Mononuclear cell (primary cell): ENCODE measurements at regions not wholly inside any gene's neighbourhood (a gene's known extent, or its start where the extent isn't known, plus 50 kb on each side); places are given as distances from the start of the nearest gene placed in this dataset.

ENCODE experiments used
- H3K27me3 ChIP-seq: 2 replicates; pipeline ENCODE4 v1.6.0; 2011; ENCODE audit warnings: low read length, control low read depth; ENCODE audit not compliant: insufficient read depth
- H3K4me1 ChIP-seq: 2 replicates; pipeline ENCODE4 v1.5.1; 2011; ENCODE audit warnings: mild to moderate bottlenecking, low read length, control low read depth; ENCODE audit not compliant: insufficient read depth
- H3K4me3 ChIP-seq: 2 replicates; pipeline ENCODE4 v1.5.1; 2011; ENCODE audit warnings: mild to moderate bottlenecking, low read length, moderate library complexity
- H3K9me3 ChIP-seq: 2 replicates; pipeline ENCODE4 v1.5.1; 2011; ENCODE audit warnings: low read depth, mild to moderate bottlenecking, control low read depth, low read length

- Histone ChIP-seq H3K4me3 (no peak overlapping the region), H3K27me3 (no peaks in the 10 kb centered on the region), H3K9me3 (no peaks in the 10 kb centered on the region), H3K4me1 (no peaks in the 10 kb centered on the region)
These were observed 98.4 kb upstream of the MBOAT2 start for GRCh38 chr2:9101763-9102425.

GRCh38 chr2:9100080-9100876 lies 96.8 kb upstream of the MBOAT2 start:
- no peaks in the 10 kb centered on the region for H3K27me3 ChIP-seq
- no peaks in the 10 kb centered on the region for H3K9me3 ChIP-seq
- H3K4me3 ChIP-seq: no peak overlapping the region
- H3K4me1 ChIP-seq: peaks cover 4% of the 10 kb centered on the region

- Histone ChIP-seq H3K4me3 (no peak overlapping the region), H3K27me3 (no peaks in the 10 kb centered on the region), H3K4me1 (peaks cover 4% of the 10 kb centered on the region), H3K9me3 (no peaks in the 10 kb centered on the region)
These were observed 95.9 kb upstream of the MBOAT2 start for GRCh38 chr2:9099341-9099751.

- Histone ChIP-seq H3K27me3 (no peaks in the 10 kb centered on the region), H3K4me3 (no peak overlapping the region), H3K4me1 (peaks cover 11% of the 10 kb centered on the region), H3K9me3 (no peaks in the 10 kb centered on the region)
These were observed 94.4 kb upstream of the MBOAT2 start for GRCh38 chr2:9097892-9098291.

- Histone ChIP-seq H3K9me3 (no peaks in the 10 kb centered on the region), H3K4me1 (peaks cover 16% of the 10 kb centered on the region), H3K27me3 (no peaks in the 10 kb centered on the region), H3K4me3 (no peak overlapping the region)
These were observed 93.8 kb upstream of the MBOAT2 start for GRCh38 chr2:9097239-9097638.

GRCh38 chr2:9096761-9097160 lies 93.3 kb upstream of the MBOAT2 start:
- Histone ChIP-seq H3K4me1 (peaks cover 16% of the 10 kb centered on the region), H3K9me3 (no peaks in the 10 kb centered on the region), H3K4me3 (no peak overlapping the region), H3K27me3 (no peaks in the 10 kb centered on the region)

- Histone ChIP-seq H3K27me3 (no peaks in the 10 kb centered on the region), H3K9me3 (no peaks in the 10 kb centered on the region), H3K4me1 (peaks cover 16% of the 10 kb centered on the region), H3K4me3 (no peak overlapping the region)
These were observed 92.2 kb upstream of the MBOAT2 start for GRCh38 chr2:9095690-9096089.

- H3K4me1 ChIP-seq: peaks cover 16% of the 10 kb centered on the region
- H3K9me3 ChIP-seq: no peaks in the 10 kb centered on the region
- no peak overlapping the region for H3K4me3 ChIP-seq
- no peaks in the 10 kb centered on the region for H3K27me3 ChIP-seq
These were observed 91.7 kb upstream of the MBOAT2 start for GRCh38 chr2:9095226-9095625.

GRCh38 chr2:9094117-9094516 lies 90.6 kb upstream of the MBOAT2 start:
- H3K4me3 ChIP-seq: no peak overlapping the region
- H3K27me3 ChIP-seq: no peaks in the 10 kb centered on the region
- peaks cover 16% of the 10 kb centered on the region for H3K4me1 ChIP-seq
- no peaks in the 10 kb centered on the region for H3K9me3 ChIP-seq

- H3K27me3 ChIP-seq: no peaks in the 10 kb centered on the region
- H3K9me3 ChIP-seq: no peaks in the 10 kb centered on the region
- peaks cover 16% of the 10 kb centered on the region for H3K4me1 ChIP-seq
- H3K4me3 ChIP-seq: no peak overlapping the region
These were observed 89.8 kb upstream of the MBOAT2 start for GRCh38 chr2:9093324-9093723.

GRCh38 chr2:9092383-9093282 lies 89.1 kb upstream of the MBOAT2 start:
- Histone ChIP-seq H3K27me3 (no peaks in the 10 kb centered on the region), H3K9me3 (no peaks in the 10 kb centered on the region), H3K4me3 (no peak overlapping the region), H3K4me1 (peaks cover 16% of the 10 kb centered on the region)

- H3K4me1 ChIP-seq: peaks cover 16% of the 10 kb centered on the region
- no peak overlapping the region for H3K4me3 ChIP-seq
- no peaks in the 10 kb centered on the region for H3K27me3 ChIP-seq
- H3K9me3 ChIP-seq: no peaks in the 10 kb centered on the region
These were observed 88.3 kb upstream of the MBOAT2 start for GRCh38 chr2:9091811-9092210.

GRCh38 chr2:9089831-9090230 lies 86.3 kb upstream of the MBOAT2 start:
- Histone ChIP-seq H3K9me3 (no peaks in the 10 kb centered on the region), H3K4me3 (no peak overlapping the region), H3K4me1 (peaks cover 12% of the 10 kb centered on the region), H3K27me3 (no peaks in the 10 kb centered on the region)

GRCh38 chr2:9087121-9087681 lies 83.7 kb upstream of the MBOAT2 start:
- H3K9me3 ChIP-seq: no peaks in the 10 kb centered on the region
- no peak overlapping the region for H3K4me3 ChIP-seq
- no peaks in the 10 kb centered on the region for H3K4me1 ChIP-seq
- no peaks in the 10 kb centered on the region for H3K27me3 ChIP-seq

- no peaks in the 10 kb centered on the region for H3K4me1 ChIP-seq
- H3K27me3 ChIP-seq: no peaks in the 10 kb centered on the region
- H3K4me3 ChIP-seq: no peak overlapping the region
- no peaks in the 10 kb centered on the region for H3K9me3 ChIP-seq
These were observed 83.0 kb upstream of the MBOAT2 start for GRCh38 chr2:9086465-9086864.
